Endothelial cell of umbilical vein (primary cell): ENCODE measurements at regions not wholly inside any gene's neighbourhood (a gene's known extent, or its start where the extent isn't known, plus 50 kb on each side); places are given as distances from the start of the nearest gene placed in this dataset.

ENCODE experiments used
- BruUV-seq: library from RNA; stranded (reverse); fragments of 400-500 nt; replicated peaks from 2 replicates; lab custom pipeline; 2021; lab: Mats Ljungman, UMichigan
- CTCF ChIA-PET: fragments of 300-600, 350-600 bp; sonication (Branson Sonifier 250); formaldehyde crosslinking; loops from one replicate; lab custom pipeline; 2021; ENCODE audit warnings: antibody characterized with exemption, inconsistent platforms; lab: Charles Lee
- POLR2A ChIA-PET: fragments of 300-600, 350-600 bp; sonication (Branson Sonifier 250); formaldehyde crosslinking; loops from one replicate; lab custom pipeline; 2021; ENCODE audit warnings: antibody characterized with exemption, inconsistent platforms; lab: Charles Lee
- DNase-seq: peaks from one replicate; pipeline ENCODE4 v3.0.0-alpha.2; 2011; ENCODE audit warnings: low read depth, low spot score
- FAIRE-seq: peaks from 2 replicates; lab custom pipeline; 2011; peaks lifted over from hg19 to GRCh38; lab: Jason Lieb, UNC
- H2AFZ ChIP-seq: 2 replicates; pipeline ENCODE4 v1.6.0; 2012; ENCODE audit warnings: low read depth, low read length, control low read depth, inconsistent platforms
- H3K27ac ChIP-seq: 2 replicates; pipeline ENCODE4 v1.5.1; 2011; ENCODE audit warnings: low read depth, mild to moderate bottlenecking, control low read depth, low read length, moderate library complexity; ENCODE audit not compliant: insufficient read depth
- H3K27me3 ChIP-seq, 2 experiments: 2 replicates each; pipeline versions ENCODE4 v1.6.0 to v1.6.1; 2011; ENCODE audit warnings: low read length in 2 of 2, mixed read lengths in 1 of 2; ENCODE audit not compliant: control insufficient read depth in 2 of 2, insufficient read depth in 2 of 2
- H3K36me3 ChIP-seq, 2 experiments: 2 replicates in 1 of 2; 3 replicates in 1 of 2; pipeline ENCODE4 v1.5.1; 2011; ENCODE audit warnings: low read length in 2 of 2, mild to moderate bottlenecking in 1 of 2, moderate library complexity in 1 of 2; ENCODE audit not compliant: control insufficient read depth in 2 of 2, insufficient read depth in 2 of 2; ENCODE audit errors: extremely low read depth in 1 of 2
- H3K4me1 ChIP-seq: 3 replicates; pipeline ENCODE4 v1.5.1; 2011; ENCODE audit warnings: mild to moderate bottlenecking, low read length; ENCODE audit not compliant: control insufficient read depth, insufficient read depth; ENCODE audit errors: extremely low read depth
- H3K4me2 ChIP-seq: 2 replicates; pipeline ENCODE4 v1.6.1; 2011; ENCODE audit warnings: low read length, control low read depth, mixed read lengths; ENCODE audit not compliant: insufficient read depth
- H3K4me3 ChIP-seq, 3 experiments: fragments of 200-600 bp in 1 of 3; sonication (generic), shearing (Covaris generic) in 1 of 3; replicated peaks in 1 of 3; 2 replicates each; pipeline ENCODE4 v1.5.1; 2011 to 2016; ENCODE audit warnings: control low read depth in 3 of 3, low read length in 3 of 3, mild to moderate bottlenecking in 2 of 3, inconsistent platforms in 1 of 3, low read depth in 1 of 3, moderate library complexity in 1 of 3; ENCODE audit not compliant: insufficient read depth in 1 of 3
- H3K79me2 ChIP-seq: 2 replicates; pipeline ENCODE4 v1.6.0; 2012; ENCODE audit warnings: low read length, inconsistent platforms; ENCODE audit not compliant: control insufficient read depth, insufficient read depth
- H3K9ac ChIP-seq: replicated peaks from 2 replicates; pipeline ENCODE3; 2011; ENCODE audit warnings: low read length, control low read depth; ENCODE audit not compliant: insufficient read depth; ENCODE audit errors: extremely low read depth
- H3K9me1 ChIP-seq: replicated peaks from 3 replicates; pipeline ENCODE4 v1.6.0; 2011; ENCODE audit warnings: mild to moderate bottlenecking, low read length; ENCODE audit not compliant: control insufficient read depth, insufficient read depth; ENCODE audit errors: extremely low read depth
- H3K9me3 ChIP-seq: replicated peaks from 2 replicates; pipeline ENCODE4 v1.5.1; 2012; ENCODE audit warnings: low read length, inconsistent platforms; ENCODE audit not compliant: control insufficient read depth, insufficient read depth
- H4K20me1 ChIP-seq: replicated peaks from 2 replicates; pipeline ENCODE3; 2011; ENCODE audit warnings: mild to moderate bottlenecking, low read length; ENCODE audit not compliant: control insufficient read depth, insufficient read depth; ENCODE audit errors: extremely low read depth
- EZH2 ChIP-seq: IDR thresholded peaks from 2 replicates; pipeline ENCODE4 v1.6.1; 2012; ENCODE audit warnings: borderline replicate concordance, low read depth, mild to moderate bottlenecking, moderate library complexity, low read length, inconsistent platforms; ENCODE audit not compliant: severe bottlenecking
- FOS ChIP-seq: IDR thresholded peaks from 2 replicates; pipeline ENCODE4 v1.6.1; 2011; ENCODE audit warnings: mild to moderate bottlenecking, low read length, moderate library complexity, borderline replicate concordance; ENCODE audit not compliant: insufficient read depth
- GATA2 ChIP-seq: IDR thresholded peaks from 2 replicates; pipeline ENCODE4 v1.7.0; 2011; ENCODE audit warnings: low read depth, mild to moderate bottlenecking, moderate library complexity, mixed read lengths, low read length; ENCODE audit not compliant: insufficient read length, insufficient read depth
- JUN ChIP-seq: IDR thresholded peaks from 2 replicates; pipeline ENCODE4 v1.6.1; 2011; ENCODE audit warnings: borderline replicate concordance, low read depth; ENCODE audit not compliant: insufficient read length, insufficient read depth
- MYC ChIP-seq: IDR thresholded peaks from one replicate; pipeline ENCODE4 v1.6.1; 2011; ENCODE audit warnings: mild to moderate bottlenecking, low read depth, low read length
- POLR2A ChIP-seq: IDR thresholded peaks from 2 replicates; pipeline ENCODE4 v1.6.1; 2012; ENCODE audit warnings: low read depth, mild to moderate bottlenecking, control low read depth, low read length
- POLR2AphosphoS5 ChIP-seq: IDR thresholded peaks from 2 replicates; pipeline ENCODE4 v1.6.1; 2012; ENCODE audit warnings: low read depth, mild to moderate bottlenecking, control low read depth, low read length, moderate library complexity; ENCODE audit not compliant: insufficient read depth
- dilution Hi-C: fragments of 300-500 bp; cut with MboI; formaldehyde crosslinking; loops from one replicate; pipeline ENCODE4 v1.15.0; 2019; ENCODE audit warnings: low sequenced_read_pairs; ENCODE audit not compliant: extremely low pct_ligation_motif_present
- intact Hi-C: fragments of 100-400 bp; cut with micrococcal nuclease; formaldehyde crosslinking; loops from one replicate; pipeline ENCODE4 v1.10.0; 2022
- TF ChIP-seq, protein P1 (sequence below): IDR thresholded peaks from 2 replicates; pipeline ENCODE4 v1.6.1; 2011; ENCODE audit not compliant: insufficient read depth, insufficient read length
- TF ChIP-seq, protein P2 (sequence below), 2 donors: IDR thresholded peaks; 1 replicate in 1 of 2; 2 replicates in 1 of 2; pipeline ENCODE4 v1.5.1; 2011; ENCODE audit warnings: low read length in 2 of 2, mild to moderate bottlenecking in 2 of 2, moderate library complexity in 2 of 2, control low read depth in 1 of 2, inconsistent platforms in 1 of 2, low read depth in 1 of 2; ENCODE audit not compliant: insufficient read depth in 1 of 2; ENCODE audit errors: extremely low read depth in 1 of 2

DNA sequence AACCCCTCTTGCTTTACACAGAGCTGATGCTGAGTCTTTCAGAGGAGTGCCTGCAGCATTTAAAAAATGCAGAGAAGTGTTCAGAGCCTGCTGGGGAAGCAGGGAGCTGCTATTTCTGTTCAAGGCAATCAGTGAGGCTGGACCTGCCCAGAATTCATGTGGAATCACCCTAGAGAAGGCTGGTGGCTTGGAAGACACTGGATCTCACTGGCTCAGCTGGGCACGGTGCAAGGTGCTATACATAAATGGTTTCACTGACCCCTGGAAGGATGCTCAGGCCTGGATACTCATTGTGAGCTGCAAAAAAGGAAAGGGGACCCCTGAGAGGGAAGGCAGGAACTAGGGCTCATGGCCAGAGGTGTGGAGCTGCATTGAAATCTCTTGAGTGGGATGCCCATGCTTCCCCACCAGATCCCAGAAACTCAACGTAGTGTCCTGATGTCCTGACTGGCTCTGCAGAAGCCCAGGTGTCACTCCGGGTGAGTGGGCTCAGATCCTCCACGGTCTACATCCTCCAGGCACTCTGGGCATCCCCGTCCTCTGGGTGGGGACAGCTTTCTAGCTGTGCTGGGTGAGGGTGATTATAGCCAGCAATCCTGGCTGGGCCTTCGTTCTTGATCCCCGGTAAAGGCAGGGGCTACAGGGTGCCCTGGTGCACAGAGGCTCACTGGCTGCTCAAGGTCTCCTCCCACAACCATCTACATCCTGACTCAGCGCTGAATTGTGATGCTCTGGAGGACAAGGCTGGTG, 77.2 kb upstream of the TNS3 start:
- ChIA-PET CTCF (interaction anchor here (1.0 to 1.2 kb wide), 2 partner anchors 160 to 223 kb away, joined by 3 to 5 read pairs; no protein-coding TSS in a partner anchor), POLR2A (no interaction called here)
- Histone ChIP-seq H3K27me3 (no peaks in the 10 kb centered on the region), H2AFZ (no peak overlapping the region), H3K9ac (no peak overlapping the region), H3K4me2 (no peak overlapping the region), H3K9me1 (no peaks in the 10 kb centered on the region), H3K27ac (no peak overlapping the region), H3K4me3 (no peak overlapping the region), H3K4me1 (peaks cover 3% of the 10 kb centered on the region), H4K20me1 (no peaks in the 10 kb centered on the region), H3K79me2 (no peaks in the 10 kb centered on the region), H3K36me3 (no peaks in the 10 kb centered on the region), H3K9me3 (no peaks in the 10 kb centered on the region)
- intact Hi-C loops (no loop called here), dilution Hi-C loops (no loop called here)
- no TSS peak for BruUV-seq
- TF ChIP-seq, protein P1, sequence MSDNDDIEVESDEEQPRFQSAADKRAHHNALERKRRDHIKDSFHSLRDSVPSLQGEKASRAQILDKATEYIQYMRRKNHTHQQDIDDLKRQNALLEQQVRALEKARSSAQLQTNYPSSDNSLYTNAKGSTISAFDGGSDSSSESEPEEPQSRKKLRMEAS = no peak
- no peak for TF ChIP-seq GATA2
- no peak for TF ChIP-seq POLR2AphosphoS5
- no peak for TF ChIP-seq POLR2A
- no peak for TF ChIP-seq EZH2
- no peak for TF ChIP-seq JUN
- TF ChIP-seq, protein P2, sequence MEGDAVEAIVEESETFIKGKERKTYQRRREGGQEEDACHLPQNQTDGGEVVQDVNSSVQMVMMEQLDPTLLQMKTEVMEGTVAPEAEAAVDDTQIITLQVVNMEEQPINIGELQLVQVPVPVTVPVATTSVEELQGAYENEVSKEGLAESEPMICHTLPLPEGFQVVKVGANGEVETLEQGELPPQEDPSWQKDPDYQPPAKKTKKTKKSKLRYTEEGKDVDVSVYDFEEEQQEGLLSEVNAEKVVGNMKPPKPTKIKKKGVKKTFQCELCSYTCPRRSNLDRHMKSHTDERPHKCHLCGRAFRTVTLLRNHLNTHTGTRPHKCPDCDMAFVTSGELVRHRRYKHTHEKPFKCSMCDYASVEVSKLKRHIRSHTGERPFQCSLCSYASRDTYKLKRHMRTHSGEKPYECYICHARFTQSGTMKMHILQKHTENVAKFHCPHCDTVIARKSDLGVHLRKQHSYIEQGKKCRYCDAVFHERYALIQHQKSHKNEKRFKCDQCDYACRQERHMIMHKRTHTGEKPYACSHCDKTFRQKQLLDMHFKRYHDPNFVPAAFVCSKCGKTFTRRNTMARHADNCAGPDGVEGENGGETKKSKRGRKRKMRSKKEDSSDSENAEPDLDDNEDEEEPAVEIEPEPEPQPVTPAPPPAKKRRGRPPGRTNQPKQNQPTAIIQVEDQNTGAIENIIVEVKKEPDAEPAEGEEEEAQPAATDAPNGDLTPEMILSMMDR (IDR thresholded peaks at IDR 0.05; ENCODE audit: extremely low read depth in 1 of 2, insufficient read depth in 1 of 2, low read depth in 1 of 2, low read length in 2 of 2) = no peak
- TF ChIP-seq FOS = no peak
- TF ChIP-seq MYC = no peak
- no peak for FAIRE-seq
- DNase-seq = no peak
